RWPE2 (cell line): ENCODE measurements at regions not wholly inside any gene's neighbourhood (a gene's known extent, or its start where the extent isn't known, plus 50 kb on each side); places are given as distances from the start of the nearest gene placed in this dataset.

Source experiments
- ATAC-seq: fragments of 200-7000 bp; cut with Tn5 transposase; 3 replicates; pipeline ENCODE4 v1.9.1; 2021; ENCODE audit warnings: low read depth
- DNase-seq: peaks from one replicate; pipeline ENCODE4 v3.0.0-alpha.2; 2020; ENCODE audit warnings: low spot score
- H3K27ac ChIP-seq: fragments of 450-650 bp; 2 replicates; pipeline ENCODE4 v1.5.1; 2017; ENCODE audit warnings: mild to moderate bottlenecking; ENCODE audit not compliant: poor library complexity, severe bottlenecking
- H3K27me3 ChIP-seq: fragments of 250-450 bp; sonication (Bioruptor Pico); 2 replicates; pipeline ENCODE4 v1.5.1; 2021; ENCODE audit warnings: mild to moderate bottlenecking, moderate library complexity; ENCODE audit not compliant: insufficient read depth, poor library complexity, severe bottlenecking
- H3K36me3 ChIP-seq: fragments of 250-450 bp; sonication (Bioruptor Pico); 2 replicates; pipeline ENCODE4 v1.5.1; 2020; ENCODE audit warnings: low read depth, mild to moderate bottlenecking, moderate library complexity
- H3K4me1 ChIP-seq: fragments of 250-450 bp; sonication (Bioruptor Pico); 2 replicates; pipeline ENCODE4 v1.5.1; 2021; ENCODE audit warnings: mild to moderate bottlenecking, moderate library complexity; ENCODE audit not compliant: insufficient read depth, poor library complexity, severe bottlenecking
- H3K4me3 ChIP-seq: fragments of 250-450 bp; sonication (Bioruptor Pico); 2 replicates; pipeline ENCODE4 v1.5.1; 2021; ENCODE audit warnings: mild to moderate bottlenecking, moderate library complexity; ENCODE audit not compliant: severe bottlenecking
- H3K9me3 ChIP-seq: fragments of 250-450 bp; sonication (Bioruptor Pico); 2 replicates; pipeline ENCODE4 v1.5.1; 2021; ENCODE audit warnings: mild to moderate bottlenecking, moderate library complexity; ENCODE audit not compliant: severe bottlenecking
- TF ChIP-seq, protein P1 (sequence below): fragments of 450-650 bp; IDR thresholded peaks from one replicate; pipeline ENCODE4 v1.5.1; 2017; ENCODE audit warnings: mild to moderate bottlenecking, moderate library complexity; ENCODE audit not compliant: poor library complexity, severe bottlenecking

GRCh38 chr3:20742903-20743552 is 557.0 kb upstream of the SGO1 start:
- H3K27ac ChIP-seq = no peak overlapping the region
- DNase-seq = no peak
- ATAC-seq = no peak

GRCh38 chr3:20741381-20741780 is 555.4 kb upstream of the SGO1 start:
- Histone ChIP-seq H3K4me1 (no peaks in the 10 kb centered on the region), H3K27ac (no peak overlapping the region), H3K27me3 (no peaks in the 10 kb centered on the region), H3K9me3 (no peaks in the 10 kb centered on the region), H3K36me3 (no peaks in the 10 kb centered on the region), H3K4me3 (no peak overlapping the region)
- DNase-seq (no peak), ATAC-seq (no peak)
- TF ChIP-seq, protein P1, sequence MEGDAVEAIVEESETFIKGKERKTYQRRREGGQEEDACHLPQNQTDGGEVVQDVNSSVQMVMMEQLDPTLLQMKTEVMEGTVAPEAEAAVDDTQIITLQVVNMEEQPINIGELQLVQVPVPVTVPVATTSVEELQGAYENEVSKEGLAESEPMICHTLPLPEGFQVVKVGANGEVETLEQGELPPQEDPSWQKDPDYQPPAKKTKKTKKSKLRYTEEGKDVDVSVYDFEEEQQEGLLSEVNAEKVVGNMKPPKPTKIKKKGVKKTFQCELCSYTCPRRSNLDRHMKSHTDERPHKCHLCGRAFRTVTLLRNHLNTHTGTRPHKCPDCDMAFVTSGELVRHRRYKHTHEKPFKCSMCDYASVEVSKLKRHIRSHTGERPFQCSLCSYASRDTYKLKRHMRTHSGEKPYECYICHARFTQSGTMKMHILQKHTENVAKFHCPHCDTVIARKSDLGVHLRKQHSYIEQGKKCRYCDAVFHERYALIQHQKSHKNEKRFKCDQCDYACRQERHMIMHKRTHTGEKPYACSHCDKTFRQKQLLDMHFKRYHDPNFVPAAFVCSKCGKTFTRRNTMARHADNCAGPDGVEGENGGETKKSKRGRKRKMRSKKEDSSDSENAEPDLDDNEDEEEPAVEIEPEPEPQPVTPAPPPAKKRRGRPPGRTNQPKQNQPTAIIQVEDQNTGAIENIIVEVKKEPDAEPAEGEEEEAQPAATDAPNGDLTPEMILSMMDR = no peak

More at GRCh38 chr3:20742903-20743552, 557.0 kb upstream of the SGO1 start:
- no peaks in the 10 kb centered on the region for H3K36me3 ChIP-seq
- TF ChIP-seq, protein P1 = no peak
- no peaks in the 10 kb centered on the region for H3K27me3 ChIP-seq
- H3K9me3 ChIP-seq = no peaks in the 10 kb centered on the region
- no peaks in the 10 kb centered on the region for H3K4me1 ChIP-seq
- no peak overlapping the region for H3K4me3 ChIP-seq

DNA sequence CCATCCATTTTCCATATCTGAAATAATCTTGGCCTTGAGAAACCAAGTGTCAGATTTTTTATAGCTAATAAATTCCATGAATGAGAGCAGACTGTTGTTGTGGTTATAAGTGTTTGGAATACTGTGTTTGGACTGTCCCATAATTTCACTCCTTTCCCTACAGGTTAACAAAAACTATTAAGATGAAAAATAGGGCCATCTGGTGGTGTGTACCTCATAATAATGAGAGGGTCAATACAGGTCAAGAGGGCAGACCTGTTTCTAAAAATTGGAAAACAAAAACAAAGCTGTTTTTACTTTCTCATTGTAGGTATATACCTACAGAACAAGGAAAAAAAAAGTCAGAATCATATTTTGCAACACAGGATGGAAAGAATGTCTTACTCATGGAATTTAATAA is 553.8 kb upstream of the SGO1 start:
- no peak overlapping the region for H3K27ac ChIP-seq
- H3K4me3 ChIP-seq = no peak overlapping the region
- H3K9me3 ChIP-seq = no peaks in the 10 kb centered on the region
- H3K27me3 ChIP-seq = no peaks in the 10 kb centered on the region
- no peaks in the 10 kb centered on the region for H3K36me3 ChIP-seq
- ATAC-seq = no peak
- DNase-seq = no peak
- no peaks in the 10 kb centered on the region for H3K4me1 ChIP-seq
- TF ChIP-seq, protein P1 = no peak

- Histone ChIP-seq H3K4me3 (no peak overlapping the region), H3K27me3 (no peaks in the 10 kb centered on the region), H3K36me3 (no peaks in the 10 kb centered on the region), H3K27ac (no peak overlapping the region), H3K4me1 (no peaks in the 10 kb centered on the region), H3K9me3 (no peaks in the 10 kb centered on the region)
- TF ChIP-seq, protein P1 = no peak
- ATAC-seq (no peak), DNase-seq (no peak)
Observed at GRCh38 chr3:20736287-20736852, 550.4 kb upstream of the SGO1 start.

GRCh38 chr3:20729185-20729584 is 543.2 kb upstream of the SGO1 start:
- TF ChIP-seq, protein P1 = no peak

More at GRCh38 chr3:20729185-20729584, 543.2 kb upstream of the SGO1 start:
- DNase-seq = no peak
- H3K9me3 ChIP-seq = no peaks in the 10 kb centered on the region
- no peak overlapping the region for H3K27ac ChIP-seq
- no peak for ATAC-seq
- no peaks in the 10 kb centered on the region for H3K27me3 ChIP-seq
- no peaks in the 10 kb centered on the region for H3K36me3 ChIP-seq
- no peak overlapping the region for H3K4me3 ChIP-seq
- H3K4me1 ChIP-seq = no peaks in the 10 kb centered on the region
